Hepatocyte (in vitro differentiated cells): ENCODE measurements at regions not wholly inside any gene's neighbourhood (a gene's known extent, or its start where the extent isn't known, plus 50 kb on each side); places are given as distances from the start of the nearest gene placed in this dataset.

Source experiments
- CTCF ChIP-seq: fragments of 200-600 bp; sonication (generic); IDR thresholded peaks from 2 replicates; pipeline ENCODE4 v1.5.1; 2016; ENCODE audit warnings: antibody characterized with exemption, mild to moderate bottlenecking; ENCODE audit not compliant: poor library complexity
- EZH2 ChIP-seq: fragments of 200-600 bp; sonication (generic); IDR thresholded peaks from 2 replicates; pipeline ENCODE4 v1.6.1; 2016; ENCODE audit warnings: antibody characterized with exemption, mild to moderate bottlenecking, borderline replicate concordance

- TF ChIP-seq CTCF, result no peak
- no peak for TF ChIP-seq EZH2
These were observed 73.0 kb downstream of the RTL6 start for GRCh38 chr22:44424867-44425693.
